Motor neuron (in vitro differentiated cells): ENCODE measurements at regions not wholly inside any gene's neighbourhood (a gene's known extent, or its start where the extent isn't known, plus 50 kb on each side); places are given as distances from the start of the nearest gene placed in this dataset.
A peak's percentile ranks its signal among the peaks of the same experiment; 100 is the strongest.

Source experiments
- ATAC-seq, 8 experiments: fragments of 200-7000 bp; cut with Tn5 transposase; replicated peaks in 6 of 8; 2 replicates each; pipeline ENCODE4 v1.8.0; 2021; ENCODE audit warnings: mild to moderate bottlenecking in 8 of 8, moderate library complexity in 8 of 8
- H3K27ac ChIP-seq, 2 donors: fragments of 250-450 bp; sonication (Bioruptor Pico); 2 replicates each; pipeline ENCODE4 v1.9.0; 2021; ENCODE audit warnings: antibody characterized with exemption in 2 of 2, mild to moderate bottlenecking in 2 of 2, moderate library complexity in 1 of 2
- H3K4me1 ChIP-seq, 2 donors: fragments of 250-450 bp; sonication (Bioruptor Pico); replicated peaks in 1 of 2; 2 replicates each; pipeline ENCODE4 v1.6.1; 2021; ENCODE audit warnings: antibody characterized with exemption in 2 of 2, mild to moderate bottlenecking in 2 of 2, moderate library complexity in 1 of 2
- H3K4me3 ChIP-seq, 5 donors: fragments of 250-450 bp; sonication (Bioruptor Pico); 2 replicates each; pipeline ENCODE4 v1.9.0; 2021; ENCODE audit warnings: antibody characterized with exemption in 5 of 5, mild to moderate bottlenecking in 5 of 5, moderate library complexity in 4 of 5
- WGBS, 10 experiments: fragments of 450-650 bp; shearing (Covaris generic); methylation state at CpG; one replicate each; pipeline ENCODE4 v1.0.0; 2022; 5-methylcytosine and 5-hydroxymethylcytosine counted together
- in situ Hi-C, 9 experiments: fragments of 400-800 bp; cut with MboI; loops; one replicate each; pipeline ENCODE4 v1.15.0; 2021; ENCODE audit warnings: low sequenced_read_pairs in 9 of 9, low pct_unique_long_range_greater_than_20kb in 2 of 9; ENCODE audit not compliant: unreplicated experiment in 9 of 9

GRCh38 chr2:155033652-155034051 is 335.2 kb downstream of the KCNJ3 start:
- peak in 2 of 8 experiments; percentile 15 to 26 for ATAC-seq
- H3K27ac ChIP-seq, result no peak overlapping the region
- in situ Hi-C loops, result no loop called here
- H3K4me1 ChIP-seq, result no peaks in the 10 kb centered on the region
- no peak overlapping the region for H3K4me3 ChIP-seq

GRCh38 chr2:155030296-155030695 is 331.8 kb downstream of the KCNJ3 start:
- Histone ChIP-seq H3K4me1 (no peaks in the 10 kb centered on the region), H3K4me3 (no peak overlapping the region), H3K27ac (no peak overlapping the region)
- in situ Hi-C loops, result no loop called here
- peak in 3 of 8 experiments; percentile 50 to 83 (median 82) for ATAC-seq

DNA sequence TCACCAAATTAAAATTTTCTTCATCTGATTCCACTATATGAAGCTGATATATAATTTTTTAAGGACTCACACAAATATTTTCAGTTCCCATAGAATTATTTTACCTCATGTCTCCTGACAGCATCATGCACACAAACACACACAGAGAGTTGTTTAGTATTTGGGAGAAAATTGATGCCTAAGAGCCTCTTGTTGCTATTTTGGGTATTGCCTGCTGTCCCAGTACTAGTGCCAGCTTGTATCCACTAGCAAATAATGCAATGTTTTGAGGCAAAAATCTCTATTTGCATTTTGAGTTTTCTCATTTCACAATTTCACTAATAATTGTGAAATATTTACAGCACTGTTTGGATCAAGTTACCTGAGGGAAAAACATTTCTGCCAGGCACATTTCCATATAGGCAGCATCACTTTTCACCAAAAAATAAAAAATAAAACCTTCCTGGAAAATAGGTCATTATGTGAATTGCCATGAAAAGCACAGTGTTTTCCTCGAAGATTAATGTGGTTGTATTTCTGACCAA is 328.2 kb downstream of the KCNJ3 start:
- no peak for ATAC-seq
- in situ Hi-C loops, result no loop called here

GRCh38 chr2:155023674-155024073 is 325.2 kb downstream of the KCNJ3 start:
- in situ Hi-C loops, result no loop called here
- peak in 3 of 8 experiments; percentile 95 to 99 (median 96) for ATAC-seq
- Histone ChIP-seq H3K4me1 (peaks cover 0 to 5% of the 10 kb centered on the region in 2 donors), H3K27ac (no peak overlapping the region), H3K4me3 (no peak overlapping the region)
- WGBS, 10 experiments, result 0 to 83% (median 38%) methylated on average over 1 of the region's 1 CpG; no CpG with 5 or more reads in 2 of the 10 experiments

More for the DNA sequence above, 328.2 kb downstream of the KCNJ3 start:
- Histone ChIP-seq H3K27ac (no peak overlapping the region), H3K4me3 (no peak overlapping the region), H3K4me1 (peaks cover 0 to 5% of the 10 kb centered on the region in 2 donors)
- WGBS, 10 experiments, result 0 to 85% (median 21%) methylated on average over 1 of the region's 1 CpG; no CpG with 5 or more reads in 3 of the 10 experiments

DNA sequence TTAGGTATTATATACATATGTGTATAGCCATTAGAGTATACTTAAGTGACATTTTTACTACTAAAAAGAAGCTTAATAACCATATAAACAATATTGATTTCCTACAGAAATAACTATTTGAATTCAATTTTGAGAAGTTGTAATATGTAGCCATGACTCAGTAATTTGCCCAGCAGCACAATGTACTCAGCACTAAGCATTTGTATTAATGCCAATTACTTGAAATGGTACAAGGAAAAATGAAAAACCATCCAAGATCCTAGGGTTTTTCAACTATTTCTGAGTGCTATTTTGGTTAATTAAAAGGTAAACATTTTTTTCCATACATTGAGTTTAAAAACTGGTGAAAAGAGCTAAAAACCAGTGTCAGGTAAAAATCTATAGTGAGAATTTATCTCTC is 324.0 kb downstream of the KCNJ3 start:
- no peak for ATAC-seq
- in situ Hi-C loops, result no loop called here
- peaks cover 0 to 5% of the 10 kb centered on the region in 2 donors for H3K4me1 ChIP-seq
- no peak overlapping the region for H3K27ac ChIP-seq
- H3K4me3 ChIP-seq, result no peak overlapping the region

DNA sequence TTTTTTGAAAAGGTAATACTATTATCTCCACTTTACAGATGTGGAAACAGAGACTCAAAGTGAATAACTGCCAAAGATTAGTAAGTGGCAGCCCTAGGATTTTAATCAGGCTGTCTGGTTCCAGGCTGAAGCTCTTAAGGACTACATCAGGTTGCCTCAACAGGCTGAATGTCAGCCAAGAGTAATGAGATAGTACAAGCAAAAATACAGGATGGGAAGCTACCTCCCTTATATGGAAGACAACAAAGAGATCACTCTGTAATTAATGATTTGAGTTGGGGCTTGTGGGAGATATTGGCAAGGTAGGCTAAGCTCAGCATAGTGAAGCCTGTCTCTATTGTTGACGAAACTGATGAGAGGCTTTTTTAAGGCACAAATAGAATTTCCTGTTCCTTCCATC is 323.1 kb downstream of the KCNJ3 start:
- peak in 3 of 8 experiments; percentile 41 to 54 (median 53) for ATAC-seq
- no peak overlapping the region for H3K27ac ChIP-seq
- WGBS, 10 experiments, result 0 to 100% (median 86%) methylated on average over 1 of the region's 1 CpG; no CpG with 5 or more reads in 4 of the 10 experiments
- no peak overlapping the region for H3K4me3 ChIP-seq
- peaks cover 0 to 5% of the 10 kb centered on the region in 2 donors for H3K4me1 ChIP-seq
- in situ Hi-C loops, result no loop called here

DNA sequence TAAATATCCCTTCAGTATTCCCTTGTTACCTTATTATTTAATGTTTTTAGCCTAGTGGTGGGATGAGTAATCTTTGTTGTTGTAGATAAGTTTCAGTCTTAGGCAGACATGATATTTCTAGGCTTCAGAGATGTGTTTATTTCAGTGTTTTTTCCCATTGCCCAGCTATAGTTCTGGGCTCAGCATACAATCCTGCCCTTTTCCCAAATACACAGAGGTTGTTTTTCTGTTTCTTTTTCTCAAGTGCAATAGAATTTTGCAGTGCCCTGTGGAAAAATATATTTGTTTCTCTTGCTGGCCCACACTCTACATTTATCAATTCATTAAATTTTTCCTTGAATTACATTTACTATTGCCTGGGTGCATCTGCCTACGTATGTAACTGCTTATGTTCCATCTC is 321.8 kb downstream of the KCNJ3 start:
- Histone ChIP-seq H3K4me3 (no peak overlapping the region), H3K27ac (no peak overlapping the region), H3K4me1 (peaks cover 0 to 5% of the 10 kb centered on the region in 2 donors)
- 56 to 100% (median 83%) methylated on average over 1 of the region's 1 CpG; no CpG with 5 or more reads in 3 of the 10 experiments for WGBS, 10 experiments
- in situ Hi-C loops, result no loop called here
- no peak for ATAC-seq

DNA sequence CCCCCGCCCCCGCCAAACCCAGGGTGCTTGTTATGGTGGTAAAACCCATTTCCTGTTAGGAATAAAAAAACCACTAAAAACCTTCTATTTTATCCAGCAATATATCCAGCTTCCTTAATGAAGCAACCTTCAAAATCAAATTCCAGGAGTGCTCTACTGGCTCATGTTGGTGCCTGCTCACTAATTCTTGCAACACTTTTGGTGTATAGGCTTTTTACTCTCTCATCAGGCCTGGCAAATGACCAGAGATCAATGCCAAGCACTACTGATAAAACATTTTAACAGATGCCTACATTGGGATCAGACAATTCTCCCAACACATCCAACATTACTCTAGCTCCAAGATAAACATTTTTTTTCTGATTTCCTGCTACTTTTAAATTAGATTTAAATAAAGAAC is 312.4 kb downstream of the KCNJ3 start:
- no CpG with 5 or more reads among the region's 2 CpGs for WGBS, 10 experiments
- Histone ChIP-seq H3K27ac (no peak overlapping the region), H3K4me1 (no peaks in the 10 kb centered on the region), H3K4me3 (no peak overlapping the region)
- in situ Hi-C loops, result no loop called here
- no peak for ATAC-seq

GRCh38 chr2:154995361-154995760 is 296.9 kb downstream of the KCNJ3 start:
- Histone ChIP-seq H3K27ac (no peak overlapping the region), H3K4me1 (no peaks in the 10 kb centered on the region), H3K4me3 (no peak overlapping the region)
- WGBS, 10 experiments, result 0 to 100% (median 81%) methylated on average over 1 to 2 of the region's 2 CpGs
- no peak for ATAC-seq
- in situ Hi-C loops, result no loop called here

GRCh38 chr2:154992826-154993225 is 294.3 kb downstream of the KCNJ3 start:
- 0 to 100% (median 54%) methylated on average over 1 to 2 of the region's 2 CpGs; no CpG with 5 or more reads in 1 of the 10 experiments for WGBS, 10 experiments
- ATAC-seq, result no peak
- no peaks in the 10 kb centered on the region for H3K4me1 ChIP-seq
- no peak overlapping the region for H3K4me3 ChIP-seq
- H3K27ac ChIP-seq, result no peak overlapping the region
- in situ Hi-C loops, result no loop called here

- Histone ChIP-seq H3K27ac (no peak overlapping the region), H3K4me3 (no peak overlapping the region), H3K4me1 (no peaks in the 10 kb centered on the region)
- in situ Hi-C loops, result no loop called here
- WGBS, 10 experiments, result 7 to 90% (median 68%) methylated on average over 2 to 3 of the region's 3 CpGs
- no peak for ATAC-seq
Measured at GRCh38 chr2:154978710-154979109, 280.2 kb downstream of the KCNJ3 start.

- no peak overlapping the region for H3K4me3 ChIP-seq
- 0 to 96% (median 79%) methylated on average over 2 to 4 of the region's 4 CpGs; no CpG with 5 or more reads in 2 of the 10 experiments for WGBS, 10 experiments
- H3K4me1 ChIP-seq, result no peaks in the 10 kb centered on the region
- no peak overlapping the region for H3K27ac ChIP-seq
- no peak for ATAC-seq
- in situ Hi-C loops, result no loop called here
Measured at GRCh38 chr2:154978244-154978643, 279.7 kb downstream of the KCNJ3 start.

GRCh38 chr2:154974041-154974440 is 275.5 kb downstream of the KCNJ3 start:
- 0 to 88% (median 44%) methylated on average over 1 to 2 of the region's 2 CpGs; no CpG with 5 or more reads in 1 of the 10 experiments for WGBS, 10 experiments
- in situ Hi-C loops, result no loop called here
- Histone ChIP-seq H3K4me1 (no peaks in the 10 kb centered on the region), H3K4me3 (no peak overlapping the region), H3K27ac (no peak overlapping the region)
- peak in 3 of 8 experiments; percentile 26 to 59 (median 37) for ATAC-seq

- Histone ChIP-seq H3K27ac (no peak overlapping the region), H3K4me1 (no peaks in the 10 kb centered on the region), H3K4me3 (no peak overlapping the region)
- no peak for ATAC-seq
- in situ Hi-C loops, result no loop called here
- WGBS, 10 experiments, result 0 to 75% (median 14%) methylated on average over 1 of the region's 1 CpG; no CpG with 5 or more reads in 5 of the 10 experiments
Measured at GRCh38 chr2:154963511-154963910, 265.0 kb downstream of the KCNJ3 start.
